Fibroblast of peridontal ligament (primary cell): ENCODE measurements at regions not wholly inside any gene's neighbourhood (a gene's known extent, or its start where the extent isn't known, plus 50 kb on each side); places are given as distances from the start of the nearest gene placed in this dataset.

Experiments used
- DNase-seq: peaks from one replicate; pipeline ENCODE4 v3.0.0-alpha.2; 2010; ENCODE audit errors: extremely low read depth

GRCh38 chr6:11926594-11927407 lies 85.3 kb upstream of the HIVEP1 start:
- no peak for DNase-seq

DNA sequence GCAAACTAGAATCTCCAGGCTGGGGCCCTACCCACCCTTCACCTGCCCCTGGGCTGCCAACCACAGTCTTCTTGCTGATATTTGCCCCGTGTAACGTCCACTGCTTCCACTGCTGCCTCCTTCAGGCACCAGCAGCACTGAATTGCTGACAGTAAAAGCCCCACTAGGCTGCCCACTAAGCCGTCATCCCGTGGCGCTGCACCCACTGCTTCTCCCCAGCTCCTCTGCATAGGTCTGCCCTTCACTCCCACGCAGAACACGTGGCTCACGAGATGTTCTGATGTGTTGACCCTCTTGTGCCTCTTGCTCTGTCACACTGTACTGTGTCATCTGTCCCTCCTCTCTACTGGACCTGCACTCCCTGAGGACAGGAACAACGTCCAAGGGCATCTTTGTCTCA lies 86.3 kb upstream of the HIVEP1 start:
- DNase-seq = no peak

- no peak for DNase-seq
Observed at GRCh38 chr6:11923621-11924020, 88.5 kb upstream of the HIVEP1 start.

DNA sequence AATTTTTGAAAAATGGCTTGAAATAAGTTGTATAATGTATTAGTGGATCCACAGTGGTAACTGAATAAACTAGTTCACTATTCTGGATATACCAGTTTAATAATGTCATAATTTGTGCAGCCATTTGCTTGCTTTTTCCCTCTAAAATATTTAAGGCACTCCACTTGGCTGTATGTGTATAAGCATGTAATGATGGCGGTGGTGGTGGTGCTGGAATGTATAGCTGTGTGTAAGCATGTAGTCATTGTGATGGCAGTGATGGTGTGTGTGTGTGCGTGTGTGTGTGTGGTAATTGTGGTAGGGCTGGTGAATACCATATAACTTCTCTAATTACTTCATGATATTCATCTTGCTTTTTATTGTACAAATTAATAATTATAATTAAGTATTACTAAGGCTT lies 89.2 kb upstream of the HIVEP1 start:
- DNase-seq = no peak

DNA sequence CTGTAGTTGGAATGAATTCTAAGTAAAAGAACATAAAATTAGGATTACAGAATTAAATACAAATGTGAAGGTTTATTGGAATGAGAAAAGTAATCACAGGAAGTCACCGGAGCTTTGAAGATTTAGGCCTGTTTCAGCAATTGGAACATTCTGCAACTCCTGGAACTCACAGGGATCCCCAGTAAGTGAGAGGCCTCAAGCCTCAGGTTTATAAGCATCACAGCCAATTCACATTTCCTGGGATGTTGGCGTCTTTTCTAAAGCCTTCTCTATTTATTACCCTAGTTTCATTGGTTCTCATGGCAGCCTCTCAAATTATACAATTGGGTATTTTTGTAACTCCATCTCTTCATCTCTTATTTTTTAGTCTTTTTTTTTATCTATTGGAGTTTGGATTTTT lies 90.4 kb upstream of the HIVEP1 start:
- DNase-seq = no peak

- peak; percentile 89 for DNase-seq
Observed at GRCh38 chr6:11921017-11921438, 91.1 kb upstream of the HIVEP1 start.

- no peak for DNase-seq
Observed at GRCh38 chr6:11920566-11920965, 91.5 kb upstream of the HIVEP1 start.

DNA sequence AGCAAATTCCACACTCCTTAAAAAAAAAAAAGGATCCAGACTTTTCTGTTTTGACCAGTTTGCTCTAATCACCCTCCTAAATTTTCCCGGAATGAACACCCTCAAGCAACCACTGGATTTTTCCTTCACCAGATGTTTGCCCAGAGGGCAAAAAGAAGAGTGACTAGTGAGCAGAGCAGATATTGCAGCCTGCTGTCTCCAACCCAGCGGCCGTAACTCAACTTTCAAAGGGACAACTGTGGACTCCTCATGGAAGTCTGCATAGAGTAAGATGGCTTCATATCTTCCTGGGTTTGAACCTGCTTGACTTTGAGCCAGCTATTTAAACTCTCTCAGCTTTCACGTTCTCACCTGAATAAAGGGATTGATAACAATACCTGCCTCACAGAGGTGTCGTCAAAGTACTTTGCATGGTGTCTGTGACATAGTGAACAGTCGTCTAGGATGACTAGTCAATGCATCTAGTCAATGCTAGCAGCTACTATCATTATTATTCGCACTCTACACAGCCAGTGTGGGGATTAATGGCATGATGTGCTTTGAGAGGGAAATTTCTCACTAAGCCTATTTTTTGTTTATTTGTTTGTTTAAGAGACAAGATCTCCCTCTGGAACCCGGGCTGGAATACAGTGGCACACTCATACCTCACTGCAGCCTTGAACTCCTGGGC lies 92.2 kb upstream of the HIVEP1 start:
- no peak for DNase-seq

DNA sequence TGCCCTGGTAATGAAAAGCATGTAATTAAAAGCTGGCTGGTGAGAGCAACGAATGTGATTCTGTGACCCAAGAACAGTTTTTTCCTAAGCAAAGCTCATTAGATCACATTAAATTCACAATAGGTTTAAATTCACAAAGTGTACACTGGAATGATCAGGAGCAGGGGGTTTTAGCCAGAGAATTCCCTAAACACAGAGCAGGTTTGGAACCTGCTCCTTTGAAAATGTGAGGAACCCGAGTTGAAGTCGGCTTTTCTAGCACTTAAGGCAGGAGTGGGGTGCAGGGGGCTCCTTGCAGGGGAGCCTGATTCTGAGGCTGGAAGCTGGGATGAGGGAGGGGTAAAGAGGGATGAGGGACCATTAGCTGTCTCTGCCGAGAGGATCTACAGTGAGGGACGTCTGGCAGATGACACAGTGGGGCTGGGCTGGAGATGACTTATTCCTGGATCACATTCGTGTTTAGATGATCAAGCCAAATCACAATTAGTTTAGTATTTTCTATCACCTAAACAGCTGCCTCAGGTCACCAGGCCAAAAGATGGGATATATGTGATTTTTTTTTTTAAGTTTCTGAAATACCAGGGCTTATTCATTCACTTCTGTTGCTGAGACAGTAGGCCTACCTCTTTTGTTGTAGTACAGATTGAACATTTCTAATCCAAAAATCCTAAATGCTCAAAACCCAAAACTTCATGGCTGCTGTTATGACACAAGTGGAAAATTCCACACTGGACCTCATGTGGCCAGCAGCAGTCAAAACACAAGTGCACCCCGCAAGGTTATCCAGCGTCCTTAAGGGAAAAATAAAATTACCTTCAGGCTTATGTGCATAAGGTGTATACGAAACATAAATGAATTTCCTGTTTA lies 93.1 kb upstream of the HIVEP1 start:
- no peak for DNase-seq

DNA sequence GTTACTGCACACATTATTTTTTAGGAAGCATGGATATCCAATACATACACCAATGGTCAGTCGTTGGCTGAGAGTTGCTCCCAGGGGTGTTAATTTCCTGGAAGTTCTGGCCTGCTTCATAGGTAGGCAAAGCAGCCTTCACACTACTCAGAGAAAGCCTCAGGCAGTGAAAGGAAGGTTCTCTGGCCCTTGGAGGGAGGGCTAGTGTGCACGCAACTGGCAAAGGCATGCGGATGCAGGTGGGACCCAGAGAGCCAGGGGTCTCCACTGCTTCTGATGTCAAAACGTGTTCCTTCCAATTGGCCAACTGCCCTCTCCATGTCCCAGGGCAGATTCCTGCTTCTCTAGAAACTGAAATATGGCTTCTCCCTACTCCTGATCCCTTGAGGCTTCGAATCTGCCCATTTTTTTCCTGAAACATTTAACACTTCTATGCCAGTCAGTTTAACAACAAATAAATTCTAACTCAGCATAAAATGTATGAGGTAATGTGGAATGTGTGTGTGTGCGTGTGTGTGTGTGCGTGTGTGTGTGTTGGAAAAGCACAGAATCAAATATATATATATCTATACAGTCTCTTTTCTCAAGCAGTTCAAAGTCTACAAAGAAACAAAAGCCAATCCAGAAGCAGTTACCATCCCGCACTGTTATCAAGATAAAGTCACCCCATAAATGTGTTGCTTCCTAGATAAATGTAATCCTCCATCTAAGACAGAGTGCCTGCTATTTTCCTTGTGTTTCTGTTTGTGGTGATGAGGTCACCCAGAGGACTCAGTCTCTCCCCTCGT lies 94.0 kb upstream of the HIVEP1 start:
- DNase-seq = peak; percentile 84

DNA sequence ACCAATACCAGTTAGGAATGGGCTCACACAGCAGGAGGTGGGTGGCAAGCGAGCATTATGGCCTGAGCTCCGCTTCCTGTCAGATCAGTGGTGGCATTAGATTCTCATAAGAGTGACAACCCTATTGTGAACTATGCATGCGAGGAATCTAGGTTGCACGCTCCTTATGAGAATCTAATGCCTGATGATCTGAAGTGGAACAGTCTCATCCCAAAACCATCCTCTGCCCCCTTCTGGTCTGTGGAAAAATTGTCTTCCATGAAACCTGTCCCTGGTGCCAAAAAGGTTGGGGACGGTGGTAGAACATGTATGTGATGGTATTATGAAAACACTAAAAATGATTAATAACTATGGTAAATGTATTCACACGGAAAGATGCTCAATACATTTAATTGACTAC lies 99.7 kb upstream of the HIVEP1 start:
- no peak for DNase-seq

GRCh38 chr6:11911538-11911937 lies 100.6 kb upstream of the HIVEP1 start:
- peak; percentile 47 for DNase-seq

GRCh38 chr6:11909696-11910132 lies 102.4 kb upstream of the HIVEP1 start:
- DNase-seq = peak; percentile 71

- DNase-seq = no peak
Observed at GRCh38 chr6:11908436-11909105, 103.5 kb upstream of the HIVEP1 start.

DNA sequence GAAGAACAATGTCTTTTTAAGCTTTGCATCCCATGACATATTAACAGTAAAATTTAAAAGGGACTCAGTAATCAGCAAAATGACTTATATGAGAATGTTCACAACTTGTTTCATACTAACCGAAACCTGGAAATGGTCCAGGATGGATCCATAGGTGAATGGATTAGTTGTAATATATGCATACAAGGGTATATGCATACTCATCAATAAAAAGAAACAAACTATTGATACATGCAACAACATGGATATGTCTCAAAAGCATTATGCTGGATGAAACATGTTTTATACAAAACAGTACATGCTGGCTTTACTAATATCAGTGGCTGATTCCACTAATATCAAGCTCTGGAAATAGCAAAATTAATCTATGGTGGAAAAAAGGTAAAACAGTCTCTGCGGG lies 108.5 kb upstream of the HIVEP1 start:
- no peak for DNase-seq

GRCh38 chr6:11902527-11902926 lies 109.6 kb upstream of the HIVEP1 start:
- no peak for DNase-seq

- DNase-seq = no peak
Observed at GRCh38 chr6:11900662-11901598, 111.2 kb upstream of the HIVEP1 start.

GRCh38 chr6:11899645-11900044 lies 112.5 kb upstream of the HIVEP1 start:
- DNase-seq = no peak

DNA sequence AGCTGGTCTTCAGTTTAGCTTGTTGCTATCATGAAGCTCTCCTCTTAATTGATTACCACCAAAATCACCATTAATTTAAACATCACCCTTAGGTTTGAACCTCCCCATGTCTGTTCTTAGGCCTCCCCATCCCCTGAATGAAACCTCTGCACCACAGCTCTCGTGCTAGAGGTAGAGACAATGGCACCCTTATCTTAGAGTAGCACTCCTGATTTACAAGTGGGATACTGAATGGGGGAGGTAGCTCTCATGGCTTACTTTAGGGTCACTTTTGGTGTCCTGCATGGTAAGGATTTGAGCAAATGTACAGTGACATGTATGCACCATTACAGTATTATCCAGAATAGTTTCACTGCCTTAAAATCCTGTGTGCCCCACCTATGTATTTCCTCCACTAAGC lies 115.6 kb upstream of the ADTRP start:
- no peak for DNase-seq

DNA sequence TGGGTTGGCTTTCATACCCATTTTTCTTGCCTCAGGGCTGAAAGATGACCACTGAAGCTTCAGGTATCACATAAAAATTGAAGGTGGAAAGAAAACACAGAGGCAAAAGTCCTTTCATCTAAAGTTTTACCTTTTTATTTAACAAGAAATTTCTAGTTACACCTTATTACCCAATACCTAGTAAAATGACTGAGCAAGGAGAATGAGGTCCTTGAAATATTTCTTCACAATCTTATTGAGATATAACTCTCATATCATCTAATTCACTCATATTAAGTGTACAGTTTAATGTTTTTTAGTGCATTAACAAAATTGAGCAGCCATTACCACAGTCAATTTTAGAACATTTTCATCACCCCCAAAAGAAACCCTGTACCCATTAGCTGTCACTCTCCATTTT lies 112.9 kb upstream of the ADTRP start:
- DNase-seq = no peak
